ENCODE measurements at regions not wholly inside any gene's neighbourhood (a gene's known extent, or its start where the extent isn't known, plus 50 kb on each side); places are given as distances from the start of the nearest gene placed in this dataset.
A peak's percentile ranks its signal among the peaks of the same experiment; 100 is the strongest.

DNA sequence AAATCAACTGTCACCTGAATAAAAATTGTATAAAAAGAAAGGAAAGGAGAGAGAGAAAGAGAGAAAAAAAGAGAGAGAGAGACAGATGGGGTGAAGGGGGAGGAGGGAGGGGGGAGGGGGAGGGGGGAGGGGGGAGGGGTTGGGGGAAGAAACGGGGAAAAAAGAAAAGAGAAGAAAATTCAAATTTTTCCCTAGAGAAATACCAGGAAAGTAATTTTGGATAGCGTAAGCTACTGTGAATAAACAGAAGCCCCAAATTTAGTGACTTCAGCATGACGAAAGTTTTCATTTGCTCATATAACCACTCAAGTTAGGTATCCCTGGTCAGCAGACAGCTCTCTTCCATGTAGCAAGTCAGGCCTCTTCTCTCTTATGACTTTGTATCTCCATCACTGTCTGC is 289.4 kb upstream of the MYOCD start:
- no peak for DNase-seq (ENCODE audit: low spot score)

DNA sequence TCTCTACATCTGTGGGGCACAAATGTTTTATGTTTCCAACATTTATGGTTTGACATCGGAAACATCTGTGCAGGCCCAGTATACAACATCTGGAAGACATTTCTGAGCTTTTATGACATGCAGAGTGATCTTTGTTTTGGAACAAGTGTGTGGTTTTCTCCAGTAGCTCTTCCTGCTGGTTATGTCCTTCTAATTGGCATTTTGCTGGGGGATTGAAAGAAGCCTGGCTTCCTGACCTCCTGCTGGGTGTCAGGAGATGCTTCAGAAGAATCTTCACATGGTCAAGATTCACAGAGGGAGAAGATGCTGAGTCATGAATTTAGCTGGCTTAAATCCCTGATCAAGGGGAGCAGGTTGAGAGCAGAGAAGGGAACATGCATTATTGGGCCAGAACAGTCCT is 279.5 kb upstream of the MYOCD start:
- no peak for DNase-seq (ENCODE audit: low spot score)

DNA sequence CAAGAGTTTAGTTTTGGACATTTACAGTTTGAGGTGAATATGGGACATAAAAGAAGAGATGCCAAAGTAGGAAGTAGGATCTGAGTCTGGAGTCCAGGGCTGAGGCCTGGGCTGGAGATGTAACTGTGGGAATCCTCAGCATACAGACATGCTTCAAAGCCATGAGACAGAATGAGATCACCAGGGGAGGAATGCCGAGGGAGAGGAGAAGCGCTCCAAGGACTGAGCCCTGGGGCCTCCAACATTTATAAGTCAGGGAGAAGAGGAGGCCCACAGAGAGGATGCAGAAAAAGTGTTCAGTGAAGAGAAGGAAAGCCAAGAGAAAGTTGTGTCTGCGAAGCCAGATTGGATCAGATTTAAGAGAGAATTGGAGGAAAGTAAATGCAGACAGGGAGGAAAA is 277.5 kb upstream of the MYOCD start:
- DNase-seq (ENCODE audit: low spot score), result no peak

DNA sequence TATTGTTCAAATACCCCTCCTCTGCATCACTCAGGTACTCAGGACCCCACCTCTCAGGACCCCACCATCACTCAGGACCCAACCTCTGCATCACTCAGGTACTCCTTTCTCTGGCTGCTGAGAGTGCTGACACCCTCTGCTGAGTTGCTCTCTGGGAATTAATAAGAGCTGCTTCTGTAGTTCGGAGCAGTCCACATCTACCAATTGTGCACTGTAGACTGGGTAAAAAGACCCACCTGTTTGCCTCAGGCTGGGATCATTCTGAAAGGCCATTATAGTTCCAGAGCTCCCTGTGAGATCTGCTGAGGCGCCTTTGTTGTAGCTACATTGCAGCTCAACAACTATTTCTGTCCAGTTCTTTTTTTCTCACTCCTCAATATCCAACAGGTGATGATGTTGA is 276.3 kb upstream of the MYOCD start:
- DNase-seq (ENCODE audit: low spot score), result no peak

GRCh38 chr17:12390631-12391030 is 275.1 kb upstream of the MYOCD start:
- DNase-seq (ENCODE audit: low spot score), result no peak

GRCh38 chr17:12391468-12391867 is 274.2 kb upstream of the MYOCD start:
- no peak for DNase-seq (ENCODE audit: low spot score)

GRCh38 chr17:12395733-12396354 is 269.8 kb upstream of the MYOCD start:
- DNase-seq (ENCODE audit: low spot score), result no peak

DNA sequence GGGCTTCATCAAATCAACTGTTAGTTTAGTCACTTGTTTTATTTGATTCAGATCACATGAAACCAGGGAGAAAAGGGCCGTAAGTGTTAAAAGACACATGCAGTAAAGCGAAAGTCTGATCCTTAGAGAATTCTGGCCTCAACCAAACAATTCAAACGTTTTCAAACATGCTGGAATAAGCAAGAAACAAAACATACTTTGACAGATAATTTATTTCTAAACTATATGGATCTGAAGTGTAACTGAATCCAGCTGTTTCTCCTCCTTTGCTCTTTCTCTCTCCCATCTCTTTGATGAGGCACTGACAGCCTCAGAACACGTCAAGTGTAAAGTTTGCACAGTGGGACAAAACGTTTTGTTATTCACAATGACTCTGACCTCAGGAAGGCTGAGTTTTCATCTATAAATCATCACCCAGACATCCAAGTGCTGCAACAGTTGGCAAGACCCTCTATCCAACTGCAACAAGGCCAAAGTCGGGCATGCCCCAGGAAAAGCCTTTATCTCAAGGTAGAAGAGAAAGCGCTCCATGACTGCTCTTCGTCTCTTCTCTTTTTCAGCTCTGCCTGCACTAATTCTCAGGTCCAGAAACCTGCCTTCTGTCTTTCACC is 267.1 kb upstream of the MYOCD start:
- DNase-seq (ENCODE audit: low spot score), result no peak

GRCh38 chr17:12402963-12403622 is 262.6 kb upstream of the MYOCD start:
- no peak for DNase-seq (ENCODE audit: low spot score)

GRCh38 chr17:12403881-12404398 is 261.8 kb upstream of the MYOCD start:
- DNase-seq (ENCODE audit: low spot score), result no peak

- no peak for DNase-seq (ENCODE audit: low spot score)
Measured at GRCh38 chr17:12406623-12407215, 259.0 kb upstream of the MYOCD start.

- DNase-seq (ENCODE audit: low spot score), result no peak
Measured at GRCh38 chr17:12407495-12408252, 258.0 kb upstream of the MYOCD start.

DNA sequence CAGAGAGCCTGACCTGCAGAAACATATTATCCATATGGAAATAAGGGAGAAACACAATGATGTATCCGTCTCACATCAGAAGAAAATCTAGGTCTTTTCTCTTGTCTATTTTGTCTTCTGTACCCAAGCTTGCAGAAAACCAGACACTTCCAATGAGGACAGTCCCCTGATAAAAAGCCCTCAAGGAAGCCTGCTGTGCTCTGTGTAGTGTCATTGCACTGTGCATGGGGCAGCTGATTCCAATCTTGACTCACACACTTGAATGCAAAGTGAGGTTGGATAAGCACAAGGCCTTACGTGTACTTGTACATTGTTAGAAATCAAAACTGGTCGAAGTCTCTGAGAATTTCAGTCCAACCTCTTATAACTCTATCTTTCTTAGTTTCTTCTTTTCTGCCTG is 256.6 kb upstream of the MYOCD start:
- DNase-seq (ENCODE audit: low spot score), result no peak

- no peak for DNase-seq (ENCODE audit: low spot score)
Measured at GRCh38 chr17:12410717-12411116, 255.0 kb upstream of the MYOCD start.

DNA sequence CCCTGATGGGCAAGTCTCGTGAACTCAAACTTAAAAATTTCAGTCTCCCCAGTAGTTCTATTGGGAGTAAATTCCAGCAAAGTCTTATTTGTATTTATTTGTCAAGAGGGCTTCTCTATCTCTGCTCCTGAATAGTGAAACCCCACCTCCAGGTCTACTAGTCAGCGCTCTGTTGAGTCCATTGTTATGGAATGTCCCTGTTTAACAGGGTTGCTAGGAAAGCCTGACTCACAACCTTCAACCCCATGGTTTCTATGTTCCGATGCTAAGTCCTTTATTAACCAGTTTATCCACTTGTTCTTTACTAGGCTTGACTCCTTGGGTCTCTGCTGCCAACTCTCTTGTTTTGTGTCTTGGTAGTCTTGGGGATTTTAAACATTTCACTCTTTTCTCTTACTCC is 250.7 kb upstream of the MYOCD start:
- DNase-seq (ENCODE audit: low spot score), result no peak

- DNase-seq (ENCODE audit: low spot score), result no peak
Measured at GRCh38 chr17:12421077-12421476, 244.6 kb upstream of the MYOCD start.

- DNase-seq (ENCODE audit: low spot score), result no peak
Measured at GRCh38 chr17:12421646-12422306, 243.9 kb upstream of the MYOCD start.

GRCh38 chr17:12422651-12423050 is 243.0 kb upstream of the MYOCD start:
- DNase-seq (ENCODE audit: low spot score), result peak; percentile 1

GRCh38 chr17:12423337-12423736 is 242.4 kb upstream of the MYOCD start:
- DNase-seq (ENCODE audit: low spot score), result no peak

DNA sequence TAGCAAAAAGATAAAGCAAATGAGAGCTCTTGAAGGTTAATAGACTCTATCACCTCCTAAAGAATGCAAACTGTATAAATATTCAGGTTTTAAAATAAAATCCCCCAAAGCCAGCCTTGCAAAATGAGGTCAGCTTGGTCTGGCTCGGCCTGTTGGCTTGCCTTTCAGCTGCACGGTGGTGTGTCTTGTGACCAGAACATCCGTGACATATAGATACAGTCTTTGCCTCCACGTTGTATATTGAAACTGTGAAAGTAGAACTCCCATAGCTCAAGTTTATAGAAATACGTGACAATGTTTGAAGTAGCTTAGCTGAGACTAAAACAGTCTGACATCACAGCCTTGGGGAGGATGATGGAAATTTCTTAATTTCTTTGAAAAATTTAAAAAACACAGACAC is 236.6 kb upstream of the MYOCD start:
- no peak for DNase-seq (ENCODE audit: low spot score)

DNA sequence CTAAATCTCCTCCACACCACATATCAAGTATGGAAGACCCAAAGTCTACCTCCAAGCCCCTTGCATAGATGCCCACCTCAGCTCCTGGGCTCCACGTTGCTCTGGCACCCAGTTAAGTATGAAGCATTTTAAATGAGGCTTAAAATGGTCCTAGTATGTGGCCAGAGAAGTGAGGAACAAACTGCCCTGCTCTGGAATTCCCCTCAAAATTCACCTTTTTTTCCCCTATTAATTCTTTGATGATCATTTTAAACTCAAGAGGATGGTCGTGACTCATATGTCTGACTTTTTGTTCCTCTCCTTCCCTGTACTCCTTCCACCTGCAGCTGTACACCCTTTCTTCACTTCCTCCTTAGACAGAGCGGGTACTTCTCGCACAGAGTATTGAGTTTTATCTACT is 234.5 kb upstream of the MYOCD start:
- no peak for DNase-seq (ENCODE audit: low spot score)

- no peak for DNase-seq (ENCODE audit: low spot score)
Measured at GRCh38 chr17:12438212-12438611, 227.5 kb upstream of the MYOCD start.

Data from cerebellar cortex (tissue), 1 donor.